Skeletal muscle cell (primary cell): ENCODE measurements at regions not wholly inside any gene's neighbourhood (a gene's known extent, or its start where the extent isn't known, plus 50 kb on each side); places are given as distances from the start of the nearest gene placed in this dataset.

Experiments
- DNase-seq: peaks from one replicate; pipeline ENCODE4 v3.0.0-alpha.2; 2010; ENCODE audit warnings: low read depth
- H3K4me3 ChIP-seq: 2 replicates; pipeline ENCODE4 v1.5.1; 2011; ENCODE audit warnings: low read depth, mild to moderate bottlenecking, control low read depth, low read length, moderate library complexity

GRCh38 chr7:118755067-118755625 is 530.6 kb downstream of the ANKRD7 start:
- DNase-seq: no peak
- H3K4me3 ChIP-seq: no peak overlapping the region

GRCh38 chr7:118757066-118757465 is 532.6 kb downstream of the ANKRD7 start:
- no peak for DNase-seq
- H3K4me3 ChIP-seq: no peak overlapping the region

- no peak for DNase-seq
- H3K4me3 ChIP-seq: no peak overlapping the region
These were observed 534.1 kb downstream of the ANKRD7 start for GRCh38 chr7:118758582-118758981.

DNA sequence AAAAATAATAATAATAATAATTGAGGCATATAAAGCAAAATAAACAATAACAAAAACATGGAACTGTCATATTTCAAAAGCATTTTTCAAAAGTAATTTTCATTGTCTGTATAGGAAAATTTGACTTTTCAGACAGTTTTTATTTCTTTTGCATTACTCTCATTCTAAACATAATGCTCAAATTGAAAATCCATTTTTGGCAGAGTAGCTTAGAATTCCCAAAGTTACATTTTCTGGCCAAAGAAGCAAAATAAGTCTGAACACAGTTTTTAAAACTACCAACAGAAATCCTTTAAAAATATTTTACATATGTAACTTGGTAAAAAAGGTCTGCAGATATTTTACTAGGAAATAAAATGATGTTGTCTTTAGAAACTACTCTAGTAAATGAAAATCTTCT is 535.4 kb downstream of the ANKRD7 start:
- DNase-seq: no peak
- no peak overlapping the region for H3K4me3 ChIP-seq

GRCh38 chr7:118762451-118762850 is 537.9 kb downstream of the ANKRD7 start:
- no peak overlapping the region for H3K4me3 ChIP-seq
- DNase-seq: no peak

DNA sequence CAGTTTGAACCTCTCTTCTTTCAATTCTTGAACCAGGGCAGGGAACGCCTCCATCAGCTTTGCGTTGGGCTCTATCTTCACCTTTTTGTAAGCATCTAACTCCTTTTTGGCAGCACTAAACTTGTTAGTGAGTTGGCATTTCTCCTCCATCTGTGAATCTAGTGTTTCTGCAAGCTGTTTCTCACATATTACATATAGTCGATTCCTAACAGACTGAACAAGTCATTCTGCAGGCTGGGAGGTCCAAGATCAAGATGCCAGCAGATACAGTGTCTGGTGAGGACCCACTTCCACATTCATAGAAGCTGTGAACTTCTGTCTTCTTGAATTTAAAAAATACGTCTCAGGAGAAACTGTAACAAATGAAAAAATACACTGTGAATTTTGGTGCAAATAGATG is 539.7 kb downstream of the ANKRD7 start:
- no peak overlapping the region for H3K4me3 ChIP-seq
- DNase-seq: no peak

GRCh38 chr7:118771672-118772071 is 547.2 kb downstream of the ANKRD7 start:
- no peak overlapping the region for H3K4me3 ChIP-seq
- DNase-seq: no peak

GRCh38 chr7:118777308-118777707 is 552.8 kb downstream of the ANKRD7 start:
- H3K4me3 ChIP-seq: no peak overlapping the region
- DNase-seq: no peak

GRCh38 chr7:118792682-118793081 is 568.2 kb downstream of the ANKRD7 start:
- H3K4me3 ChIP-seq: no peak overlapping the region
- DNase-seq: no peak

DNA sequence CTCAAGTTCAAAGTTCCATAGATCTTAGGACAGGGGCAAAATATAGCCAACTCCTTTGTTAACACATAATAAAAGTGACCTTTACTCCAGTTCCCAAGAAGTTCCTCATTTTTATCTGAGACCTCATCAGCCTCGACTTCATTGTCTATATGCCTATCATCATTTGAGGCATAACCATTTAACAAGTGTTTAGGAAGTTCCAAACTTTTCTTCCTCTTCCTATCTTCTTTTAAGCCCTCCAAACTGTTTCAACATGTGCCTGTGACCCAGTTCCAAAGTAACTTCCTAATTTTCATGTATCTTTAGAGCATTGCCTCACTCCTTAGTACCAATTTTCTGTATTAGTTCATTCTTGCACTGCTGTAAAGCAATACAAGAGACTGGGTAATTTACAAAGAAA is 569.1 kb downstream of the ANKRD7 start:
- DNase-seq: no peak
- H3K4me3 ChIP-seq: no peak overlapping the region

DNA sequence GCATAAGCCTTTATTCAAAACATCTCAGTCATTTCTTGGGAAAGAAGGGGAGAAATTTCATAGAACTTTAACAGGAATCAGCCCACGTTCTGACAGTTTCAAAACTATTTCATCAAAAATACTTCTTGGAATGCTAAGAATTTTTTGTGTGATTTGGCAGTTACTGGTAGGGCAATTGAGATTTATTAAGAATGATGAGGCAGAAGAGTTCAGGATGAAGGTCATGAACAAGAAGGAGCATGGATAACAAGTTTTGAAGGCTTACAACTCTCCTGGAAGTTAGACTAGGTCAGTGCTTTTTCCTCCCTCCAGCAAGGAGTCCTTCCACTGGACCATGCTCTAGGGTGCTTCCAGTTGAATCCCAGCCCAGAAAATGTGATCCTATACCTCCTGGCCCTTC is 569.9 kb downstream of the ANKRD7 start:
- H3K4me3 ChIP-seq: no peak overlapping the region
- no peak for DNase-seq

DNA sequence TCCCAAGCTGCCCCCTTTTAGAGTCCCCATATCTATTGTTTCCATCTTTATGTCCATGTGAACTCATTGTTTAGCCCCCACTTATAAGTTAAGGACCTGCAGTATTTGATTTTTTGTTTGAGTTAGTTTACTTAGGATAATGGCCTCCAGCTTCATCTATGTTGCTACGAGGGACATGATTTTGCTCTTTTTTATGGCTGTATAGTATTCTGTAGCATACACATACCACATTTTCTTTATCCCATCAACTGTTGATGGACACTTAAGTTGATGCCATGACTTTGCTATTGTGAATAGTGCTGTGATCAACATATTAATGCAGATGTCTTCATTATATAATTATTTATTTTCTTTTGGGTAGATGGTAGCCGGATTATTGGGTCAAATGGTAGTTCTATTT is 576.9 kb downstream of the ANKRD7 start:
- no peak overlapping the region for H3K4me3 ChIP-seq
- DNase-seq: no peak

GRCh38 chr7:118802726-118803125 is 578.2 kb downstream of the ANKRD7 start:
- DNase-seq: no peak
- H3K4me3 ChIP-seq: no peak overlapping the region

GRCh38 chr7:118826246-118826645 is 601.7 kb downstream of the ANKRD7 start:
- DNase-seq: no peak

DNA sequence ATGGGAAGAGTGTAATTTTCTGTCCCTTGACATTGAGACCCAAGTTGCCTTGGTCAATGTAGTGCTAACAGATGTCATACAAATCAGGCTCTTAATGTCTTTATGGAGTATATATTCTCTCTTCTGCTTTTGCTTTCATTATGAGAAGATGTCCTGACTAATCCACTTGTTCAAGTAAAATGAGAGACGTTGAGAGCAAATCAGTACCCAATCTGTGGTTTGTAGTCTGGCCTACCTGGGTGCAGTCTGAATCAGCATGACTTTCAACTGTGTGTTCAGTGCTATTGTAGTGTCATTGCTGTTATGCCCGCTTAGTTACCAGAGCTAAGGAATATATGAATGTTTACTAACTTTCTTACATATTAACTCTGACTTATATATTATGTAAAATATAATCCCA is 612.4 kb downstream of the ANKRD7 start:
- no peak for DNase-seq
- H3K4me3 ChIP-seq: no peak overlapping the region

More at GRCh38 chr7:118826246-118826645, 601.7 kb downstream of the ANKRD7 start:
- no peak overlapping the region for H3K4me3 ChIP-seq

DNA sequence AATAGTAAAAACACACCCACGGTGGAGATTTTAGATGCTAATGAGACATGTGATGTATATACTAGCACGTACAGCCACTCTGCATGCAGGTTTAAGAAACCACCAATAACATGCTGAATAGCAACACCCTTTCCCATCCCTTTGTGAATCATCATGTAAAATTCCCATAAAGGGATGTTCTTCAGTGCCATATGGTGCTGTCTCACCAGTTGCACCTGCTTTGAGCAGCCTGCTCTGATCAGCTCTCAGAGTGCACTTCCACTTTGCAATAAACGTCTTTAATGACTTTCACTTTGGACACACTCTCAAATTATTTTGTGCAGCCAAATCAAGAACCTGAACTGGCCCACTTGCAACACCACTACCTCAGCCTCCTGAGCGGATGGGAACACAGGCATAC is 615.0 kb downstream of the ANKRD7 start:
- DNase-seq: no peak
- H3K4me3 ChIP-seq: no peak overlapping the region

DNA sequence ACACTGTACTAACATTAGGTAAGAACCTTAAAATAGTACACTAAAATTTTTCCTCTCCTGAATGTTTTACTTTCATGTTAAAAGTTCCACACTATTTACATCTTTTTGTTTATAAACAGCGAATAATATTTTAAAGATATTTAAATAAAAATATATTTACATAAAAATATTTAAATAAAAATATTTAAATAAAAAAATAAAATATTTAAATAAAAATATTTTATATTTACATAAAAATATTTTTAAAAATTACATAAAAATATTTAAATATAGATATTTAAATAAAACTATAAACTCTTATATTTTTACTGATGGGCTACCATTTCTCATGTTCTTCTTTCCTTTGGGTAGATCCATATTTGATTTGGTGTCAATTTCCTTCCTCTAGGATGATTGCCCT is 619.0 kb downstream of the ANKRD7 start:
- no peak overlapping the region for H3K4me3 ChIP-seq
- no peak for DNase-seq

DNA sequence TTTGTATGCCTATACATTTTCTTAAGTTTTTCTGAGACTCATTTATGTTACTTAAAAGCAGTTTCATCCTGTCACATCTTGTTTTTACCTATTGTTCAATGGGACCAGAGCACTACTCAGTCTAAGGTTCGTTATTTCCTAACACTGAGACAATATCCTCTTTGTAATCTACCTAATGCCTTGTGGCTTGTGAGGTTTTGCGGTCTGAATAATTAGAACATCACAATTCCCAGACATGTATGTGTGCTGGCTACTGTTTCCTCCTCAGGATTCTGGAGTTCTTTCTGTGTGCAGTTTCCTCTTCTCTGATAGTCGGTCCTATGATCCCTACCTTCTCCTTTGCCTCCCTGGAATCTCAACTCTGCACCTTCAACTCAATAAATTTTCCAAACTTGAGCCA is 620.2 kb downstream of the ANKRD7 start:
- DNase-seq: no peak
- H3K4me3 ChIP-seq: no peak overlapping the region

DNA sequence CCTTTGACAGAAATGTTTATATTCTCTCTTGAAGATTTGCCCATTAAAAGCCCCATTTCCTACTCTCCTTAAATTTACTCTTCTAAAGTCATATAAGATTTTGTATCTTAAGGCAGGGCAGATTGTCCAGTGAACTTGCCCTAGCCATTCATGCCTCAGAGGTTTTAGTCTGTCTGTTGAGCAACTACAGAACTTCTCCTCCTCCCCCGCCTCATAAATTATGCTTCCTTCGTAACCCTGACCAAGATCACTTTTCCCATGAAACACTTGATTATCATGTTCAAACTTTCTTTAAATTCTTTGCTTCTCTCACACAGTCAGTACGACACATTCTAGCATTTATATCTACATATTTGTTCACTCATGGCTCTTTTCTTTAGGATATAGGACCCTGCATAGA is 621.3 kb downstream of the ANKRD7 start:
- no peak overlapping the region for H3K4me3 ChIP-seq
- DNase-seq: no peak

- H3K4me3 ChIP-seq: no peak overlapping the region
- DNase-seq: no peak
These were observed 622.5 kb downstream of the ANKRD7 start for GRCh38 chr7:118846977-118847376.

- no peak overlapping the region for H3K4me3 ChIP-seq
- no peak for DNase-seq
These were observed 630.8 kb downstream of the ANKRD7 start for GRCh38 chr7:118855290-118855689.

GRCh38 chr7:118858651-118859149 is 634.2 kb downstream of the ANKRD7 start:
- H3K4me3 ChIP-seq: no peak overlapping the region
- no peak for DNase-seq
